HL-60 (cell line): ENCODE measurements at regions not wholly inside any gene's neighbourhood (a gene's known extent, or its start where the extent isn't known, plus 50 kb on each side); places are given as distances from the start of the nearest gene placed in this dataset.

Experiments
- DNase-seq, 2 experiments: peaks; one replicate each; pipeline ENCODE4 v3.0.0-alpha.2; 2010 to 2020; ENCODE audit warnings: low read depth in 1 of 2, low spot score in 1 of 2
- H3K27ac ChIP-seq: fragments of 250-450 bp; sonication (Bioruptor Pico); replicated peaks from 2 replicates; pipeline ENCODE4 v1.5.1; 2020; ENCODE audit warnings: mild to moderate bottlenecking, moderate library complexity
- H3K27me3 ChIP-seq: fragments of 250-450 bp; sonication (Bioruptor Pico); 2 replicates; pipeline ENCODE4 v1.5.1; 2021; ENCODE audit warnings: mild to moderate bottlenecking, moderate library complexity; ENCODE audit not compliant: insufficient read depth, poor library complexity, severe bottlenecking
- H3K4me3 ChIP-seq: replicated peaks from 2 replicates; pipeline ENCODE4 v1.5.1; 2011; ENCODE audit warnings: mild to moderate bottlenecking, control low read depth, low read length; ENCODE audit not compliant: insufficient read depth
- CTCF ChIP-seq: IDR thresholded peaks from one replicate; pipeline ENCODE4 v1.5.1; 2011; ENCODE audit warnings: low read length, control low read depth, inconsistent platforms; ENCODE audit not compliant: insufficient read depth
- GABPA ChIP-seq: IDR thresholded peaks from 2 replicates; pipeline ENCODE4 v1.6.1; 2012; ENCODE audit warnings: low read depth
- POLR2AphosphoS5 ChIP-seq: IDR thresholded peaks from 2 replicates; pipeline ENCODE4 v1.6.1; 2012; ENCODE audit warnings: low read depth
- REST ChIP-seq: IDR thresholded peaks from 2 replicates; pipeline ENCODE4 v1.6.1; 2012; ENCODE audit warnings: low read depth; ENCODE audit not compliant: insufficient replicate concordance
- SPI1 ChIP-seq: IDR thresholded peaks from 2 replicates; pipeline ENCODE4 v1.6.1; 2012; ENCODE audit warnings: low read depth, mild to moderate bottlenecking, borderline replicate concordance

GRCh38 chr5:125220284-125220683 lies 473.8 kb upstream of the ZNF608 start:
- no peak for TF ChIP-seq REST
- TF ChIP-seq SPI1 = no peak
- no peak for TF ChIP-seq CTCF
- H3K4me3 ChIP-seq = no peak overlapping the region

GRCh38 chr5:125222597-125223240 lies 476.3 kb upstream of the ZNF608 start:
- TF ChIP-seq POLR2AphosphoS5 (no peak), CTCF (no peak), SPI1 (no peak), REST (no peak), GABPA (no peak)
- no peak for DNase-seq
- Histone ChIP-seq H3K27ac (no peak overlapping the region), H3K4me3 (no peak overlapping the region), H3K27me3 (no peaks in the 10 kb centered on the region)

More at GRCh38 chr5:125220284-125220683, 473.8 kb upstream of the ZNF608 start:
- DNase-seq = no peak
- no peak overlapping the region for H3K27ac ChIP-seq
- no peaks in the 10 kb centered on the region for H3K27me3 ChIP-seq

GRCh38 chr5:125225424-125225823 lies 479.0 kb upstream of the ZNF608 start:
- no peak for TF ChIP-seq CTCF
- TF ChIP-seq SPI1 = no peak
- no peak for TF ChIP-seq REST
- TF ChIP-seq POLR2AphosphoS5 = no peak
- TF ChIP-seq GABPA = no peak
- no peak overlapping the region for H3K4me3 ChIP-seq
- no peak for DNase-seq
- H3K27ac ChIP-seq = no peak overlapping the region
- H3K27me3 ChIP-seq = no peaks in the 10 kb centered on the region
